OCI-LY3 (cell line): ENCODE measurements at regions not wholly inside any gene's neighbourhood (a gene's known extent, or its start where the extent isn't known, plus 50 kb on each side); places are given as distances from the start of the nearest gene placed in this dataset.

Experiments used
- H2AFZ ChIP-seq: fragments of 200-600, 300-600 bp; shearing (Covaris generic); 2 replicates; pipeline ENCODE4 v1.6.0; 2014; ENCODE audit warnings: antibody characterized with exemption, low read depth, low read length
- H3K27ac ChIP-seq: fragments of 200-600, 300-600 bp; sonication (generic); 2 replicates; pipeline ENCODE4 v1.5.1; 2014; ENCODE audit warnings: mild to moderate bottlenecking, low read length, moderate library complexity, mixed read lengths
- H3K27me3 ChIP-seq: fragments of 200-600, 300-600 bp; sonication (generic); 2 replicates; pipeline ENCODE4 v1.6.1; 2014; ENCODE audit warnings: low read depth, low read length, mixed read lengths
- H3K36me3 ChIP-seq: fragments of 200-600, 300-600 bp; sonication (generic); replicated peaks from 2 replicates; pipeline ENCODE3; 2014; ENCODE audit warnings: low read depth, low read length, mixed read lengths
- H3K4me1 ChIP-seq: fragments of 300-600, 200-600 bp; sonication (generic); 2 replicates; pipeline ENCODE4 v1.6.1; 2014; ENCODE audit warnings: low read length, mixed read lengths
- H3K4me2 ChIP-seq: fragments of 200-600, 300-600 bp; sonication (generic); 2 replicates; pipeline ENCODE4 v1.6.1; 2014; ENCODE audit warnings: low read length, mixed read lengths
- H3K4me3 ChIP-seq: fragments of 300-600, 200-600 bp; sonication (generic); 2 replicates; pipeline ENCODE4 v1.5.1; 2014; ENCODE audit warnings: antibody characterized with exemption, mild to moderate bottlenecking, low read length, moderate library complexity
- H3K79me2 ChIP-seq: fragments of 300-600, 200-600 bp; shearing (Covaris generic); 2 replicates; pipeline ENCODE4 v1.6.1; 2014; ENCODE audit warnings: mild to moderate bottlenecking, low read length, mixed read lengths
- H3K9ac ChIP-seq: fragments of 300-600, 200-600 bp; shearing (Covaris generic); 2 replicates; pipeline ENCODE4 v1.6.0; 2014; ENCODE audit warnings: mild to moderate bottlenecking, low read length, moderate library complexity
- H3K9me3 ChIP-seq: fragments of 200-600, 300-600 bp; shearing (Covaris generic); 2 replicates; pipeline ENCODE4 v1.6.1; 2014; ENCODE audit warnings: low read length, mixed read lengths; ENCODE audit not compliant: insufficient read depth
- H4K20me1 ChIP-seq: fragments of 200-600, 300-600 bp; sonication (generic); 2 replicates; pipeline ENCODE4 v1.6.1; 2016; ENCODE audit warnings: low read length, mixed read lengths; ENCODE audit not compliant: insufficient read depth
- CTCF ChIP-seq: fragments of 200-600, 300-600 bp; sonication (generic); IDR thresholded peaks from 2 replicates; pipeline ENCODE4 v1.5.1; 2014; ENCODE audit warnings: antibody characterized with exemption, low read length, low read depth
- EZH2phosphoT487 ChIP-seq: fragments of 200-600 bp; shearing (Covaris generic); IDR thresholded peaks from 2 replicates; pipeline ENCODE4 v1.6.1; 2018; ENCODE audit warnings: antibody characterized with exemption, mixed run types, low read depth

DNA sequence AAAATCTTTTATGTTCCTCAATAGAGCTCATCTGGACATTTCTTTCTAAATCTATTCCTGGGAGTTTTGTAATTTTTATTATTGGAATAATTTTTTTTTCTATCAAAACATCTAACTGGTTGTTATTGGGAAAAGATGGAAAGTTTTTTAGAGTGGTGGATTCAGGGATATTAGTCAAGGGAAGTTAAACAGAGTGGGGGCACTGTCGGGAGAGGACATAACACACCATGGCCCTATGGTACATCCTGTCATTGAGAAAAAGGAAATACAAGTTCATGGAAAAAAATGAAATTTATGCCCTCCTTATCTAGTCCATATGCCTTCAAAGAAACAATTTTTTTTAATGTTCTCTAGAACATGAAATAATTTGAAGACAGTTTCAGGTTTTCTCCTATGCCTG lies 96.3 kb upstream of the TSPAN5 start:
- Histone ChIP-seq H3K27ac (no peak overlapping the region), H3K4me3 (no peak overlapping the region), H3K36me3 (no peaks in the 10 kb centered on the region), H4K20me1 (no peaks in the 10 kb centered on the region), H3K9ac (no peak overlapping the region), H3K4me2 (no peak overlapping the region), H2AFZ (no peak overlapping the region), H3K27me3 (no peaks in the 10 kb centered on the region), H3K9me3 (no peaks in the 10 kb centered on the region), H3K4me1 (no peaks in the 10 kb centered on the region), H3K79me2 (no peaks in the 10 kb centered on the region)
- TF ChIP-seq CTCF: no peak
- TF ChIP-seq EZH2phosphoT487: no peak

- Histone ChIP-seq H3K4me2 (no peak overlapping the region), H3K4me3 (no peak overlapping the region), H2AFZ (no peak overlapping the region), H3K27ac (no peak overlapping the region), H3K9me3 (no peaks in the 10 kb centered on the region), H3K36me3 (no peaks in the 10 kb centered on the region), H3K9ac (no peak overlapping the region), H3K27me3 (no peaks in the 10 kb centered on the region), H4K20me1 (no peaks in the 10 kb centered on the region), H3K4me1 (no peaks in the 10 kb centered on the region), H3K79me2 (no peaks in the 10 kb centered on the region)
- TF ChIP-seq CTCF: no peak
- TF ChIP-seq EZH2phosphoT487: no peak
Observed at GRCh38 chr4:98749206-98749605, 90.8 kb upstream of the TSPAN5 start.

- Histone ChIP-seq H4K20me1 (no peaks in the 10 kb centered on the region), H3K4me1 (no peaks in the 10 kb centered on the region), H3K79me2 (no peaks in the 10 kb centered on the region), H3K4me3 (no peak overlapping the region), H3K9ac (no peak overlapping the region), H3K4me2 (no peak overlapping the region), H3K9me3 (no peaks in the 10 kb centered on the region), H3K27me3 (no peaks in the 10 kb centered on the region), H3K36me3 (no peaks in the 10 kb centered on the region), H2AFZ (no peak overlapping the region), H3K27ac (no peak overlapping the region)
- TF ChIP-seq EZH2phosphoT487 (no peak), CTCF (no peak)
Observed at GRCh38 chr4:98748609-98749008, 90.2 kb upstream of the TSPAN5 start.

DNA sequence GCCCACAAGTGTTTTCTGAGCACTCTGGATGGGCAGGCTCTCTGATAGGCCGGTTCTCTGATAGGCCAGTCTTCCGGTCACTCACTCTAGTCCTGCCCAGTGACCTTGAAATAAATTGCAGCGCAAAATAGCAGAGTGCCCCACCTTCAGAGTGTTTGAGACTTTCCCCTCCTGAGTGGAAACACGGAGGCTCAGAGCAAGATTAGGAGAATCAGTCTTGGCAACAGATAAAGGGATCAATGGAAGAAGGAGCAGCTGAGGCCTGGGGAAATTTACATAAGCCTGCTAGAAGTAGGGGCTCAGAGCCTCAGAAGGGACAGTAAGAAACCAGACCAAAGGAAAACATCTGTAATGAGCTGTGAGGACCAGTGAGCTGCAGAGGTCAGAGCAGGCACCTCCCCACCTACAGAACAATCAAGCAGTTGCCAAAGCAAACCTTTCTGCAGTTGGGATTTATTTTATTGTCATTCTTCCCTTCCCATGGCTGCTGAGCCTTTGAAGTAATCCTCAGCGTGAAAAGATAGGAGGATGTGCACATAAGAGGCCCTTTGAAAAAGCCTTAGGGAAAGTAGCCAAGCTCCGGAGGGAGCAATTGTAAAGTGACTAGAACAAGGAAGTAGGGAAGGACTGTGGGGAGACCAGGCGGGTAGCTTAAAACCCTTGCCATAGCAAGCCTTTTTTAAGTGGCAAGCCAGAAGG lies 89.1 kb upstream of the TSPAN5 start:
- H3K36me3 ChIP-seq: no peaks in the 10 kb centered on the region
- no peaks in the 10 kb centered on the region for H3K4me1 ChIP-seq
- H3K79me2 ChIP-seq: no peaks in the 10 kb centered on the region
- no peak overlapping the region for H3K4me2 ChIP-seq
- H3K27ac ChIP-seq: no peak overlapping the region
- no peaks in the 10 kb centered on the region for H4K20me1 ChIP-seq
- H3K9me3 ChIP-seq: no peaks in the 10 kb centered on the region
- TF ChIP-seq EZH2phosphoT487 (no peak), CTCF (no peak)
- H3K4me3 ChIP-seq: no peak overlapping the region
- no peak overlapping the region for H2AFZ ChIP-seq
- no peak overlapping the region for H3K9ac ChIP-seq
- no peaks in the 10 kb centered on the region for H3K27me3 ChIP-seq
